ENCODE measurements at regions not wholly inside any gene's neighbourhood (a gene's known extent, or its start where the extent isn't known, plus 50 kb on each side); places are given as distances from the start of the nearest gene placed in this dataset.

GRCh38 chr2:145022666-145023333 lies 502.9 kb upstream of the ZEB2 start:
- DNase-seq (ENCODE audit: extremely low read depth, low read depth): no peak

GRCh38 chr2:145021962-145022665 lies 502.2 kb upstream of the ZEB2 start:
- DNase-seq (ENCODE audit: extremely low read depth, low read depth): peak; percentile 67

DNA sequence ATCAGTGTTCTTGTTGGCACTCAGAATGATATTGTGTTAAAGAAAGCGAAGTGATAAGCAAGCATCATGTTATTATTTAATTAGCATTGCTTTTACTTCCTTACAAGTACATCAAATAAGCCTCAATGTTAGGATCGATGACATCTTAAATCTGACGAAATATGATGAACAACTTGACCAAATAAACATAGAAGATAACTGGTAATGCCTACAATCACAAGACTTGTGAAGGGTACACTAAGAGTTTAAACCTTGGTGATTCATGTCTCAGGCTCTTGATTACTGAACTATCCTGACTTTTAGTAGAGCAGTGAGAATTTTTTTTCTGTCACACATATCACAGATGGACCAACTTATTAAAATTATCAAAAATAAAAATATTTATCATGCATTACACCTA lies 500.8 kb upstream of the ZEB2 start:
- DNase-seq (ENCODE audit: extremely low read depth, low read depth): peak; percentile 99

DNA sequence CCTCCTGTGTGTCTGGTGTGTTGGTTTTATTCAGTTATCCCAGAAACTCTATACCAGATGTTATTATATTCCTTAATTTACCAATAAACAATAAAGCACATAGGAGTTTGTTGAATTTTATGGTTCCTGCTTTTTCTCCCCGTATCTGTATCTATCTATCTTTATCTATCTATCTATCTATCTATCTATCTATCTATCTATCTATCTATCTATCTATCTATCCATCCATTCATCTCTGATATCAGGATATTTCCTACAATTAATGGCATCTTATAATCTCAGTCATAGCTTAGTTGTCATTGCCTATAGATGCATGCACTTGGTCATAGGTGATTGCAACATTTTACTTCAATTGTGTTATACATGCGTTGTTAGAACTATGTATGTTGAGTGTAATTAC lies 500.2 kb upstream of the ZEB2 start:
- no peak for DNase-seq (ENCODE audit: extremely low read depth, low read depth)

GRCh38 chr2:145018502-145018901 lies 498.6 kb upstream of the ZEB2 start:
- peak; percentile 99 for DNase-seq (ENCODE audit: extremely low read depth, low read depth)

DNA sequence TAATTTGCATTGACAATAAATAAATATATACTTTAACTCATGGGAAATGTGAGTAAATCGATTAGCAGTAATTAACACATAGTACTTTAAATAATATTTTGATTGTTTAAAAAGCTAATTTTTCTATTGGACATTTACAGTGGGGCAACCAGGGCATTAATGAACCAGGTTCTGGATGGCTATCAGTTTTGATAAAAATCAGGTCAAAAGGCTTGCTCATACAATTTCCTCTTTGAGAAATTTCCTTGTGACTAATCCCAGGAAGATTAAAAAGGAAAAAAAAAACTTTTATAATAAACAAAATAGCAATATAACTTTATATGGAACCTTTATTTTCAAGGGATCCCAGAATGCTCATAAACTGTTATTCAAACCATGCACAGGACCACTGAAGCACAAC lies 497.2 kb upstream of the ZEB2 start:
- DNase-seq (ENCODE audit: extremely low read depth, low read depth): no peak

- DNase-seq (ENCODE audit: extremely low read depth, low read depth): peak; percentile 15
Measured at GRCh38 chr2:145016711-145017110, 496.8 kb upstream of the ZEB2 start.

DNA sequence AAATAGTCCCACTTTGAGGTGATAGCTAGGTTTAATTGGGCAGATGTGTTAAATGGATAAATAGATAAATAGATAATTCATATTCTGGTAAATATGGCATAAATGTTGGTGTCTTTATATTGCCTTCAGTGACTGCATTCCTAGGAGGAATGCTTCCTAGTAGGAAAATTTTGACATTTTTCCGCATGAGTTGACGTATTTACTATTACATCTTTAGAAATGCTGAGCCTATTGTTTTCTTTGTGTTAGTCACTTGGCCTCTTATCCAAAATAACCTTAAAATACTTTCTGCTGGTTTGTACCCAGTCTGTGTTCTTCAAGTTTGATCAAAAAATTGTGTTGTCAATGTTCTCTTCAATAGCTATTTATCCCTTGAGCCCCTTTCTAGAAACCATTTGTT lies 495.6 kb upstream of the ZEB2 start:
- DNase-seq (ENCODE audit: extremely low read depth, low read depth): no peak

GRCh38 chr2:145012806-145013205 lies 492.9 kb upstream of the ZEB2 start:
- DNase-seq (ENCODE audit: extremely low read depth, low read depth): no peak

DNA sequence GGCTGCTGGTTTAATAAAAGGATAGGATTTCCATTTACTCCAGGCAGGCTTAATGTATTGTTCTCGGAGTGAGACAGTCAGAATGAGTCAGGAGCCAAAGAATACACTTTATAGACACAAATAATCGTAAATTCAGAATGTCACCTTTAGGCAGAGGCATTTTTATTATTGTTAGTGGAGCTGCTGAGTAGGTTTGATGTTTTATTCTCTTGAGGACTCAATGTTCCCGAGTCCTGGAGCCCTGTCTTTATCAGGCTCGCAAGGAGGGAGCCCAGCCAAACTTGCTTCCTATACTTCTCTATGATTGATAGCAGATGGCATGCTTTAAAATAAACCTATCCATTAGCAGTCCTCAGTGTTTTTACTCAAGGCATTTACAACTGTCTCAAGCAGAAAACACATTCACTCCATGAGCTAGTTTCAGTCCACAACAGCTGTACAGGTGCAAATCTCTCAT lies 492.3 kb upstream of the ZEB2 start:
- no peak for DNase-seq (ENCODE audit: extremely low read depth, low read depth)

- DNase-seq (ENCODE audit: extremely low read depth, low read depth): no peak
Measured at GRCh38 chr2:145010635-145011034, 490.7 kb upstream of the ZEB2 start.

DNA sequence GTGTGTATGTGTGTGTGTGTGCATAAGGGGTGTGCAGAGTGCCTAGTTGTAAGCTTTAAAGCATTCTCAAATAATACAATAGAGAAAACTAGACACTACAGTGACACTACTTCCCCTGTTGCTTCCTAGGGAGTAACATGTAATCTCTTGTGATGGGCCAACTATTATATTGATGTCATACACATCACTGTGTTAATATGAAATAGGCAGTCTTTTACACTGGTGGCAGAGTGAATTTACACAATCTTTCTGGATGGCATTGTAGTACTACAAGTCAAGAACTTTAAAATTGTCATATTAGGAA lies 488.0 kb upstream of the ZEB2 start:
- DNase-seq (ENCODE audit: extremely low read depth, low read depth): peak; percentile 91

DNA sequence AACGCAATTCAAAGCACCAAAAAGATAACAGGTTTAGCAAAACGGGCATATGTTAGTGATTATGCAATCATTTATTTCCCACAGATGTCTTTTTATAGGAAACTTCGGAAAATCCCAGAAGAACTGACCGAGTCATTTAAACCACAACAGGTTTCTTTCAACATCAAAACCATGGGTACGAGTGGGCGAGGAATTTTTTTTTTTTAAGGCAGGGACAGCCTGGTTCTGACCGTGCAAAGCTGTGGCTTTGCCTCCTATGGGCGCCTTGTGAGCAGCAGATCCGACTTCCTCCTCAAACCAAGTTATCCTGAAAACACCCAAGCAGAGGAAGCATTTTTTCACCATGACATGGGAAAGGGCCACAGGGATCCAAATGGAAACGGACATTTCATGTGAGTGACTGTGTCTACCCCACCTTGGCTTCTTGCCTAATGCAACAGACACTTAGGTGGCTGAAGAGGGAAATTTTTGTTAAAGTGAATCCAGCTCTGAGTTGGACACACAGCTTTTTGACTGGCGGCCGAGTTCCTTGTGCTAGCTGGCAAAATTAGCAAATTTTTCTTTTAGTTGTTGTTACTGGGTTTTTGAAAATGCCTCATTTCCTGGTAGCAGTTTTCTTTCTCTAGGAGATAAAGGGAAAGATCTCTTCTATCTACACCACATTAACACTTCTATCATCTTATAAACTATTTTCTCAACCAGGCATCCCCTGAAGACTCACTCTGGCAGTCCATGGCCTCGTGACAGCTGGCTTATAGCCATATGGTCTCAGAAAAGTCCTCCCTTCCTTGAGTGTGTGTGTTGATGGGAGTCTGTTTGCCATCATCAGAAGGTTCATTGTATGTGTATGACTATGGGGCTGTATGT lies 487.4 kb upstream of the ZEB2 start:
- peak; percentile 99 for DNase-seq (ENCODE audit: extremely low read depth, low read depth)

DNA sequence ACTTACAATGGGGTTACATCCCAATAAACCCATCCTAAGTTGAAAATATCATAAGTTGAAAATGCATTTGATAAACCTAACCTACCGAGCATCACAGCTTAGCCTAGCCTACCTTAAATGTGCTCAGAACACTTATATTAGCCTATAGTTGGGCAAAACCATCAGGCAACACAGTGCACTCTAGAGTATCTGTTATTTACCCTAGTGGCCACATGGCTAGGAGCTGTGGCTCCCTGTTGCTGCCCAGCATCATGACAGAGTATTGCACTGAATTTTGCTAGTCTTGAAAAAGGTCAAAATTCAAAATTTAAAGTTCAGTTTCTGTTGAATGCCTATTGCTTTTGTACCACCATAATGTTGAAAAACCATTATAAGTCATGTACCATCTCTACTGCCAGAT lies 482.7 kb upstream of the ZEB2 start:
- DNase-seq (ENCODE audit: extremely low read depth, low read depth): no peak

GRCh38 chr2:145000376-145000775 lies 480.5 kb upstream of the ZEB2 start:
- no peak for DNase-seq (ENCODE audit: extremely low read depth, low read depth)

DNA sequence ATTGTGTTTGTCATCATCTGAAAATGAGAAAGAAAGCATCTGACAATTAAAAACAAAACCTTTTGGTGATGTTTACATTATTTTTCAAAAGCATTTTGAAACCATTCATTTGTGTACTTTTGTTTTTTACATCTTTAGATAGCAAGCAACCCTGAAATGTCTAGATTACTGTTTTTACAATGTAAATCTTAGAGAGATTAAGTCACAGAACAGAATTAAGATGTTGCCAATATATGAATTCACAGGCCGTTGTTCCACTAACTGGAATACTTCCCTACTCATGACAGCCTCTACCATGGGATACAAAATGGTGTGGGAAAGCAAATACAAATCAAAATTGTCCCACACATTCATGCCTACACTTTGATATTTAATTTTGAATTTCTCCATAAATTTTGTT lies 480.0 kb upstream of the ZEB2 start:
- DNase-seq (ENCODE audit: extremely low read depth, low read depth): no peak

DNA sequence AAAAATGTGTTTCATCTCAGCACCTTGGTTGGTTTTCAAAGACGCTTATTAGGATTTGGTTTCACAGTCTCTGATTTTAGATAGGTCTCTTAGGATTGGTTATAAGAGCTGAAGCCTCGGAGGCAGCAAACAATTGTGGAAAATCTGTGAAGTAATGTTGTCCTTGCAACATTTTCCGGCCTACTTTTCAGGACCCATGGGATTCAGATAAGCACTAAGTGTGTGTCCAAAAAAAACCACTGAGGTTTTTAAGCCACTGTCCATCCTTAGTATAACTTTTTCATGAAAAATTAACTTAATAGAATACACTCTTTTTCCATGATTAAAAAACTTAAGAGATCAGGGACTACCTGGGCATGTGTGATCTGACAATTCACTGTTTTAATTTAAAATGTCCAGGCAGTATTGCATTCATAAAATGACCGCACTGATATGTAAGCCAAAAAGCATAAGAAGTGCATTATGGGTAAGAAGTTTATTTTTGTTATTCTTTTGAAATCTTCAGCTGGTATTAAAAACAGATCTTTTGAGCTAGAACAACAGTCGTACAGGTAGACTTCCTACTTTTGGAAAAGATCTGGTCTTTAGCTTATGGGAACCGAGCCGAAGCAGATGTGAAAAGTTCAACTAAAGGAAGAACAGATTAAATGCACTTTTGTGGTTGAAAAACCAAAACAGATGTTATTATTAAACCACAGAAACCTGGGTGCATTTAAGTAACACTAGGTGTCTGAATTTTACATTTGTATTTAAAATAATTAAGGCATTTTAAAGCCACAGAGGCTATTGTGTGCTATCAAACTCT lies 479.4 kb upstream of the ZEB2 start:
- no peak for DNase-seq (ENCODE audit: extremely low read depth, low read depth)

DNA sequence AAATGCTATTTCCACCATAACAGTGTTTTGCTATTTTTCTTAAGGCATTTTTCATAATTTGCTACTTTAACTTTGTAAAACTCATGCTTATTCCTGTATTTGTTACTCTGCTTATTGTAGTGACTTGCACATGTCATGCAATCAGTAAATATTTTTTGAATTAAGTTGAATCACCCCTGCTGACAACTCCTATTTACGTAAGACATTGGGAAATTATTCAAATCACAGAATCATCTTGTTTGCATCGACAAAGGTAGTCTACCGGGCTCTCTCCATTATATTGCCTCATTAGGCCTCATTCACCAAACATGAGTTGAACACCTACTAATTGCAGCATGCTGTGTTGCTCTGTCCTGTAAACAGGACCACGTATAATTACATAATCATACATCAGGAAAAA lies 478.5 kb upstream of the ZEB2 start:
- no peak for DNase-seq (ENCODE audit: extremely low read depth, low read depth)

DNA sequence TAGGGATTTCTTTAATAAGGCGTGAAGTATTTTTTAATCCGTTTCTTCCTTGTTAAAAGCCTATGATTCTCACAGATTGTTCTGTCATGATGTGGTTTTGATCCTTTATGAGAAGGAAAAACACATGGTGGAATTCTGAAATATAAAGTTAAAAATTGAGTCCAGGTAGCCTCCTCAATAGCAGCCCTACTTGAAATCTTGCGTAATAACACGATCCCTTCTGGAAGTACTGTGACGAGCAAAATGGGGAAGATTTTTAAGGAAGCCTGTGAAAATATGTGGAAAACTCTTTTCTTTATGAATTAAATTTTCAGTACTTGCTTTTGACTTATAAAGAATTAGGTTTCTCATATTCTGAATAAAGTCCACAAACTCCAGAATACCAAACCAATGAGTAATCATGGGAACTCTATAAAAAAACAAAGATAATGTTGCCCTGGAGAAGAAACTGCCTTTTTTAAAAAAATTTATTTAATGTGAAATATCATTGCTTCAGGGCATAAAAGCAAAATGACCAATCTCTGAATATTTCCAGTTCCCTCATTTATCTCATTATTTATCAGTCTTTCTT lies 476.4 kb upstream of the ZEB2 start:
- DNase-seq (ENCODE audit: extremely low read depth, low read depth): no peak

DNA sequence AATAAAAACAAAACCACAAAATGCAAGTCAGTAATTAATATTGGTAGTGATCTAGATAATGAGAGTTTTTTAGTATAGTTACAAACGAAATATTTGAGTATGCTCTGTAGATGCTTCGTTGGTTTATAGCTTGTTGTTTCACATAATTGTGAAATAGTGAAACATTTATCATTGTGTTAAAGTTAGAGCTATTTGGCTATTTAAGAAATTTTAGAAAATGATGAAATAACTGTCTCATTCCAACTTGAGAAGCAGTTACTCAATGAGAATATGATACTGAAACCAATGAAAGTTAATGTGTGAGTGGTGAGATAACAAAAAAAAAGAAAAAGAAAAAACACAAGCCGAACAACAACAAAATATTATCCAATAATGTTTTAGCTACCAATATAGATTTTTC lies 475.6 kb upstream of the ZEB2 start:
- DNase-seq (ENCODE audit: extremely low read depth, low read depth): no peak

GRCh38 chr2:144990661-144991060 lies 470.7 kb upstream of the ZEB2 start:
- no peak for DNase-seq (ENCODE audit: extremely low read depth, low read depth)

All from NCI-H460 (cell line).